ENCODE measurements at regions not wholly inside any gene's neighbourhood (a gene's known extent, or its start where the extent isn't known, plus 50 kb on each side); places are given as distances from the start of the nearest gene placed in this dataset.

- TF ChIP-seq, protein P1, sequence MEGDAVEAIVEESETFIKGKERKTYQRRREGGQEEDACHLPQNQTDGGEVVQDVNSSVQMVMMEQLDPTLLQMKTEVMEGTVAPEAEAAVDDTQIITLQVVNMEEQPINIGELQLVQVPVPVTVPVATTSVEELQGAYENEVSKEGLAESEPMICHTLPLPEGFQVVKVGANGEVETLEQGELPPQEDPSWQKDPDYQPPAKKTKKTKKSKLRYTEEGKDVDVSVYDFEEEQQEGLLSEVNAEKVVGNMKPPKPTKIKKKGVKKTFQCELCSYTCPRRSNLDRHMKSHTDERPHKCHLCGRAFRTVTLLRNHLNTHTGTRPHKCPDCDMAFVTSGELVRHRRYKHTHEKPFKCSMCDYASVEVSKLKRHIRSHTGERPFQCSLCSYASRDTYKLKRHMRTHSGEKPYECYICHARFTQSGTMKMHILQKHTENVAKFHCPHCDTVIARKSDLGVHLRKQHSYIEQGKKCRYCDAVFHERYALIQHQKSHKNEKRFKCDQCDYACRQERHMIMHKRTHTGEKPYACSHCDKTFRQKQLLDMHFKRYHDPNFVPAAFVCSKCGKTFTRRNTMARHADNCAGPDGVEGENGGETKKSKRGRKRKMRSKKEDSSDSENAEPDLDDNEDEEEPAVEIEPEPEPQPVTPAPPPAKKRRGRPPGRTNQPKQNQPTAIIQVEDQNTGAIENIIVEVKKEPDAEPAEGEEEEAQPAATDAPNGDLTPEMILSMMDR (conservative IDR thresholded peaks at IDR 0.05; ENCODE audit: low read length): no peak
- no peak for TF ChIP-seq EZH2phosphoT487 (IDR thresholded peaks at IDR 0.05; ENCODE audit: borderline replicate concordance, low read depth, low read length)
Observed at GRCh38 chr15:69876064-69876940, 221.4 kb downstream of the TLE3 start.
